GM18508 (cell line): ENCODE measurements at regions not wholly inside any gene's neighbourhood (a gene's known extent, or its start where the extent isn't known, plus 50 kb on each side); places are given as distances from the start of the nearest gene placed in this dataset.

Experiments
- ATAC-seq: cut with Tn5 transposase; IDR thresholded peaks from one replicate; pipeline ENCODE4 v1.9.1; 2021; ENCODE audit warnings: moderate number of reproducible peaks; ENCODE audit not compliant: insufficient read depth, unreplicated experiment

- no peak for ATAC-seq
Measured at GRCh38 chr11:104830508-104830907, 67.8 kb downstream of the CASP12 start.

- ATAC-seq: no peak
Measured at GRCh38 chr11:104830080-104830479, 68.2 kb downstream of the CASP12 start.

- ATAC-seq: no peak
Measured at GRCh38 chr11:104826772-104827171, 71.5 kb downstream of the CASP12 start.

DNA sequence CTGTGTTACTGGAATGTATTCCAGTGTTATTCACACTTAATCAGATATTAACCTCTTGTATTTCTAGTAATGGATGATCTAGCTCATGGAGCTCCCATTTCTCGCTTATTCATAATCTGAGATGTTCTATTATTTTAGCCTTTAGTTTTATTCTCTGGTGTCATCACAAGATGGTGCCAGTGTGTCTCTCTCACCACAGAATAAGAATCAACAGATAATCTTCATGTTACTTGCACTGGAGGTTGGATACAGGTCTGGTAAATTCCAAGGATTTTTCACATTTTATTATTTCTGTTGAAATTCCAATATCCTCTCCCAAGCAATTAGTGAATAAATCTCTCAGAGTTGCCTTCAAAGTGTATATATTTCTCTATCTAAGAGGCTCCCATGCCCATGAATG is 74.6 kb downstream of the CASP12 start:
- no peak for ATAC-seq

DNA sequence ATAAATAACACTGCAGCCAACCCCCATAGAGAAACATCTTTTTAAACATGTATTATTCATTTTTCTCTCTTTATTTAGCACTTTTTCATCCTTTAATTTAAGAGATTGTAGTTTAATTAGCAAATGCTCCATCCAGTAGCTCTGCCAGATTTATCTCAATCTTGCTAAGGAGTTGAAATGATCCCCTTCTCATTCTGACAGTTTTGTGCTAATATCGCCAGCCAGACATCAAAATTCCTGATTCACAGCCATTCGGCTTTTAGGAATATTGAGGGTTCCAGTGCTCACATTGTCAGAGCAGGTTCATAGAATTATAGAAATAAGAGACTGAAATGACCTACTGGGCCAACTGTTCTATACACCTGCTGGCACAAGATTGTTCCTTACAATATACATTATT is 77.8 kb downstream of the CASP12 start:
- ATAC-seq: no peak

GRCh38 chr11:104819603-104820002 is 78.7 kb downstream of the CASP12 start:
- no peak for ATAC-seq

DNA sequence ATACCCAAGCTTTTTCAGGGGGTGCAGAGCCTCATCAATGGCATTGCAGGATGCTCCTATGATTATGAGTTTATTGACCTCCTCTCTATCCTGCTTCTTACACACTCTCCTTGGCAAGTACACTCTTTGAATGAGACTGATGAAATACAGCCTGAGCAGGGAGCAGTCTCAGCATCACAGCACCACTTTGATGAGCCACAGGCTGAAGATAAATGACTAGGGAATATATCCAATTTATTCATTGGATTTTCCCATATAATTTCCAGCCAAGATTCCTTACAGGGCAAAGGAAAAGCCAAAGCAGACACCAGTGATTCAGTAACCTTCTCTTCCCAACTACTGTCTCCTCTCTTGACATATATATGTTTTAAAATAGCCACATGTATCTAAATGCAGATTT is 79.2 kb downstream of the CASP12 start:
- ATAC-seq: no peak

DNA sequence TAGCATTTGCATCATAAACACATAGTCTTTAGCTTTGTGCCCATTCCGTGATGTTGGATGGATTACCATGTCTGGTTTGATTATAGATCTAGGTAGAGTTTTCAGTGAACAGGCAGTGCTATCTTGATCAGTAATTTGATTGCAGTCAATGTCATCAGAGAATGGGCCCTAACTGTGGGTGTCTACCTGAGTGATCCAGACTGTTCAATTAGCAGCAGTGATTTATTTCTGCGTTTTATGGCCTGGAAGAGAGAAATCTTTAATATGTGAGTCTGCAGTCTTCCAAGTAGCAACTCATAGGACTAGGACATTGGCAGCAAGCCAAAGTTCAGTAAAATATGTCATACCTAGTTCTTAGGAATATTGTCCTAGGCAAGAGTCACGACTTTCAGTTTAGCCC is 80.3 kb downstream of the CASP12 start:
- no peak for ATAC-seq

GRCh38 chr11:104813532-104813931 is 84.7 kb downstream of the CASP12 start:
- ATAC-seq: no peak

DNA sequence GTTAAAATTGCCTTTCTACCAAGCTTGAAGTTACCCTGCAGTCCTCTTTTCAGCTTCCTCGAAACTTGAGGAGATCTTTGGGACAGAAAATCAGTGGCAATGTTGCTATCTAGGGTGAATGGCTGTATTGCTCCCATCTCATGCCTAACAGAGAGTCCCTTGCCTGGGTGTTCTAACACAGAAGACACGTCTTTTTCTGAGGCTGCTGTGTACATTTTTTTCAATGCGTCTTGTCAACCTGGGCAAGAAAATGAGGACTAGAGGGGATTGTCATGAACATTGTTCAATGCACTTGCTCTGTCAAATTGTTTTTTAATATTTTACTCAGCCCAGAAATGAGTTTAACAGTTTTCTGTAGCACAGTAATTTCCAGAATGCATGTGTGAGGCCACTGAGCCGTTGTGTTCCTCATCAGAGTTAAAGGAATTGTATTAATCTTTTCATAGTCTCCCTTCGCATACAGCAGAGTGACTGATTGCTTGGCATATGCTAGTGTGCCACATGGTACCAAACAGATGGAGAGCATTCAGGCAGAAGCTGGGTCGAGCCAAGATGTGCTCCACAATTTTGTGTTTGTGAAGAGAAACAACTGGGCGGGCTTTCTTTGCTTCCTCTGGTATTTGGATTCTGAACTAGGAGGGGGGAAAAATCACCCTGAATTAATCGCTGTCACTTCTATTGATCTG is 86.0 kb downstream of the CASP12 start:
- ATAC-seq: no peak

- ATAC-seq: no peak
Measured at GRCh38 chr11:104803776-104804175, 94.5 kb downstream of the CASP12 start.

- ATAC-seq: peak; percentile 68
Measured at GRCh38 chr11:104799251-104799650, 99.0 kb downstream of the CASP12 start.

GRCh38 chr11:104798789-104799188 is 99.5 kb downstream of the CASP12 start:
- peak; percentile 47 for ATAC-seq

DNA sequence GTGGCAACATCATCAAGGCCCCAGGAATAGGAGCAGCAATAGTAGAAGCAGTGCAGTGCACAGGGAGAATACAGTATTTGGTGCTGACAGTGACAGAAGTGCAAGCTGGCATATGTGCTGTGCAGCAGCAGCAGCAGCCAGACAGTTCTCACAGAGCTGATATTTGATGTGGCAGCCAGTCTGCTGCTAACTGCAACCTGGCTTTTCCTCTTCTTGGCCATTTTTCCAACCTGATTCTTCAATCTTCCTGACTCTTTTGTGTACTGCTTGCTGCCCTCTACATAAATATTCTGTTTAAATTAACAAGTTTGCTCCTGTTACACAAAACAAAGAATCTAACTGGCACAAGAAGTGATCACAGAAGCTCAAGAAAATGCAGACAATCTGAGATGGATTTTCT is 102.0 kb downstream of the CASP12 start:
- no peak for ATAC-seq

- no peak for ATAC-seq
Measured at GRCh38 chr11:104795501-104796213, 102.6 kb downstream of the CASP12 start.

DNA sequence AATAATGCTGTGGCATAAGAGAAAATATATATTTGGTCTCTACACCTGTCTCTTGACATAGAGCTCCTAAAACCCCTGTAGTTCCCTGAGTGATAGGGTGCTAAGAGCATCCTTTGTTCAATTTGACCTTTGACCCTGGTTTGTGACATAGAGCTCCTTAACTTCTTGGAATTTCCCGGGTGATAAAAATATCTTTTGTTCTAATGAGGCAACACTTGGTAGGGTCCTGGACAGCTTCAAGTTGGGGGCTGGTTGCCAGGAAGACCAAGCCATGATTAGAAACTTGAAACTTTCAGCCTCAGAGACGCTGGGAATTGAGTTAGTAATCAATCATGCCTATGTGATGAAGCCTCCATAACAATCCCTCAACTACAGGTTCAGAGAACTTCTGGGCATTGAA is 105.4 kb downstream of the CASP12 start:
- ATAC-seq: no peak

GRCh38 chr11:104791896-104792295 is 106.4 kb downstream of the CASP12 start:
- ATAC-seq: no peak

GRCh38 chr11:104784684-104785460 is 113.4 kb downstream of the CASP12 start:
- ATAC-seq: no peak

- ATAC-seq: no peak
Measured at GRCh38 chr11:104783241-104783640, 115.0 kb downstream of the CASP12 start.

DNA sequence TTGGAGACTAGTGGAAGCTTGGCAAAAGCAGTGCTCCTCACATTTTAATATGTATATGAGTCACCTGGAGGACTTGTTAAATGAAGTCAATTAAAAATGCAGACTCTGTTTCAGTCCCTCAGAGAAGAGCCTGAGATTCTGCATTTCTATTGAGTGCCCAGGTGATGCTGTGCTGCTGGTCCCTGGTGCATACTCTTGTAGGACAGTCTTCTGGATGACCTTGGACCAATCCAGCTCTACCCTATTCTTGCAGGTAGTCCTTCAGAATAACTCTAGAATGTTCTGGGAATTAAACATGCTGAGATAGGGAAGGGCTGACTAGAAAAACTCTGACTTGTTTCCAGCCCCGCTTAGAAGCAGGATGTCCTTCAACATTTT is 115.9 kb downstream of the CASP12 start:
- no peak for ATAC-seq

GRCh38 chr11:104781719-104782376 is 116.4 kb downstream of the CASP12 start:
- ATAC-seq: no peak
